ENCODE measurements at regions not wholly inside any gene's neighbourhood (a gene's known extent, or its start where the extent isn't known, plus 50 kb on each side); places are given as distances from the start of the nearest gene placed in this dataset.

GRCh38 chr2:224190936-224191270 lies 151.8 kb upstream of the SERPINE2 start:
- H3K9me3 Mint-ChIP-seq: no peaks in the 10 kb centered on the region
- no peaks in the 10 kb centered on the region for H3K36me3 Mint-ChIP-seq (ENCODE audit: low read depth)
- peaks cover 6% of the 10 kb centered on the region for H3K27me3 Mint-ChIP-seq (ENCODE audit: low read depth)
- no peak overlapping the region for H3K27ac Mint-ChIP-seq
- no peak overlapping the region for H3K4me3 Mint-ChIP-seq
- H3K4me1 Mint-ChIP-seq (ENCODE audit: low read depth): no peaks in the 10 kb centered on the region
- no peak for DNase-seq (ENCODE audit: low spot score)

GRCh38 chr2:224190234-224190935 lies 151.3 kb upstream of the SERPINE2 start:
- Mint-ChIP-seq H3K27me3 (ENCODE audit: low read depth) (peaks cover 6% of the 10 kb centered on the region), H3K4me3 (no peak overlapping the region)
- DNase-seq (ENCODE audit: low spot score): no peak

GRCh38 chr2:224187220-224187619 lies 148.1 kb upstream of the SERPINE2 start:
- H3K27ac Mint-ChIP-seq: no peak overlapping the region
- H3K4me3 Mint-ChIP-seq: no peak overlapping the region
- no peaks in the 10 kb centered on the region for H3K36me3 Mint-ChIP-seq (ENCODE audit: low read depth)
- no peaks in the 10 kb centered on the region for H3K4me1 Mint-ChIP-seq (ENCODE audit: low read depth)
- DNase-seq (ENCODE audit: low spot score): no peak
- peaks cover 3% of the 10 kb centered on the region for H3K27me3 Mint-ChIP-seq (ENCODE audit: low read depth)
- no peaks in the 10 kb centered on the region for H3K9me3 Mint-ChIP-seq

More at GRCh38 chr2:224190234-224190935, 151.3 kb upstream of the SERPINE2 start:
- H3K36me3 Mint-ChIP-seq (ENCODE audit: low read depth): no peaks in the 10 kb centered on the region
- H3K4me1 Mint-ChIP-seq (ENCODE audit: low read depth): no peaks in the 10 kb centered on the region
- H3K9me3 Mint-ChIP-seq: no peaks in the 10 kb centered on the region
- H3K27ac Mint-ChIP-seq: no peak overlapping the region

GRCh38 chr2:224185023-224185601 lies 146.0 kb upstream of the SERPINE2 start:
- DNase-seq (ENCODE audit: low spot score): no peak
- Mint-ChIP-seq H3K27ac (no peak overlapping the region), H3K36me3 (ENCODE audit: low read depth) (no peaks in the 10 kb centered on the region), H3K4me1 (ENCODE audit: low read depth) (no peaks in the 10 kb centered on the region), H3K9me3 (no peaks in the 10 kb centered on the region), H3K27me3 (ENCODE audit: low read depth) (peaks cover 3% of the 10 kb centered on the region), H3K4me3 (no peak overlapping the region)

- Mint-ChIP-seq H3K36me3 (ENCODE audit: low read depth) (no peaks in the 10 kb centered on the region), H3K4me3 (no peak overlapping the region), H3K4me1 (ENCODE audit: low read depth) (no peaks in the 10 kb centered on the region), H3K9me3 (no peaks in the 10 kb centered on the region), H3K27ac (no peak overlapping the region), H3K27me3 (ENCODE audit: low read depth) (peaks cover 3% of the 10 kb centered on the region)
- DNase-seq (ENCODE audit: low spot score): no peak
Observed at GRCh38 chr2:224183086-224183485, 144.0 kb upstream of the SERPINE2 start.

- Mint-ChIP-seq H3K9me3 (no peaks in the 10 kb centered on the region), H3K27ac (no peak overlapping the region), H3K36me3 (ENCODE audit: low read depth) (no peaks in the 10 kb centered on the region), H3K4me1 (ENCODE audit: low read depth) (no peaks in the 10 kb centered on the region), H3K4me3 (no peak overlapping the region), H3K27me3 (ENCODE audit: low read depth) (peaks cover 3% of the 10 kb centered on the region)
- DNase-seq (ENCODE audit: low spot score): no peak
Observed at GRCh38 chr2:224182498-224182897, 143.4 kb upstream of the SERPINE2 start.

GRCh38 chr2:224181534-224182155 lies 142.6 kb upstream of the SERPINE2 start:
- peaks cover 4% of the 10 kb centered on the region for H3K27me3 Mint-ChIP-seq (ENCODE audit: low read depth)
- H3K36me3 Mint-ChIP-seq (ENCODE audit: low read depth): no peaks in the 10 kb centered on the region
- no peaks in the 10 kb centered on the region for H3K9me3 Mint-ChIP-seq
- no peaks in the 10 kb centered on the region for H3K4me1 Mint-ChIP-seq (ENCODE audit: low read depth)
- no peak overlapping the region for H3K27ac Mint-ChIP-seq
- no peak for DNase-seq (ENCODE audit: low spot score)
- no peak overlapping the region for H3K4me3 Mint-ChIP-seq

- Mint-ChIP-seq H3K4me3 (no peak overlapping the region), H3K9me3 (no peaks in the 10 kb centered on the region), H3K4me1 (ENCODE audit: low read depth) (no peaks in the 10 kb centered on the region), H3K36me3 (ENCODE audit: low read depth) (no peaks in the 10 kb centered on the region), H3K27me3 (ENCODE audit: low read depth) (peaks cover 2% of the 10 kb centered on the region), H3K27ac (no peak overlapping the region)
- DNase-seq (ENCODE audit: low spot score): no peak
Observed at GRCh38 chr2:224180810-224181209, 141.7 kb upstream of the SERPINE2 start.

- H3K36me3 Mint-ChIP-seq (ENCODE audit: low read depth): no peaks in the 10 kb centered on the region
- no peak overlapping the region for H3K4me3 Mint-ChIP-seq
- H3K4me1 Mint-ChIP-seq (ENCODE audit: low read depth): no peaks in the 10 kb centered on the region
- peaks cover 8% of the 10 kb centered on the region for H3K27me3 Mint-ChIP-seq (ENCODE audit: low read depth)
- H3K27ac Mint-ChIP-seq: no peak overlapping the region
- no peaks in the 10 kb centered on the region for H3K9me3 Mint-ChIP-seq
- no peak for DNase-seq (ENCODE audit: low spot score)
Observed at GRCh38 chr2:224178056-224178455, 139.0 kb upstream of the SERPINE2 start.

GRCh38 chr2:224175538-224175937 lies 136.5 kb upstream of the SERPINE2 start:
- no peak overlapping the region for H3K27ac Mint-ChIP-seq
- no peak for DNase-seq (ENCODE audit: low spot score)

GRCh38 chr2:224174990-224175389 lies 135.9 kb upstream of the SERPINE2 start:
- no peak for DNase-seq (ENCODE audit: low spot score)
- no peaks in the 10 kb centered on the region for H3K4me1 Mint-ChIP-seq (ENCODE audit: low read depth)
- H3K27me3 Mint-ChIP-seq (ENCODE audit: low read depth): peaks cover 8% of the 10 kb centered on the region
- H3K36me3 Mint-ChIP-seq (ENCODE audit: low read depth): no peaks in the 10 kb centered on the region
- H3K4me3 Mint-ChIP-seq: no peak overlapping the region
- no peaks in the 10 kb centered on the region for H3K9me3 Mint-ChIP-seq
- H3K27ac Mint-ChIP-seq: no peak overlapping the region

More at GRCh38 chr2:224175538-224175937, 136.5 kb upstream of the SERPINE2 start:
- Mint-ChIP-seq H3K36me3 (ENCODE audit: low read depth) (no peaks in the 10 kb centered on the region), H3K27me3 (ENCODE audit: low read depth) (peaks cover 8% of the 10 kb centered on the region), H3K4me3 (no peak overlapping the region), H3K9me3 (no peaks in the 10 kb centered on the region), H3K4me1 (ENCODE audit: low read depth) (no peaks in the 10 kb centered on the region)

GRCh38 chr2:224174521-224174920 lies 135.4 kb upstream of the SERPINE2 start:
- Mint-ChIP-seq H3K36me3 (ENCODE audit: low read depth) (no peaks in the 10 kb centered on the region), H3K27ac (no peak overlapping the region), H3K4me3 (no peak overlapping the region), H3K4me1 (ENCODE audit: low read depth) (no peaks in the 10 kb centered on the region), H3K27me3 (ENCODE audit: low read depth) (peaks cover 10% of the 10 kb centered on the region), H3K9me3 (no peaks in the 10 kb centered on the region)
- no peak for DNase-seq (ENCODE audit: low spot score)

- Mint-ChIP-seq H3K4me3 (no peak overlapping the region), H3K27ac (no peak overlapping the region), H3K9me3 (no peaks in the 10 kb centered on the region), H3K27me3 (ENCODE audit: low read depth) (peaks cover 10% of the 10 kb centered on the region), H3K36me3 (ENCODE audit: low read depth) (no peaks in the 10 kb centered on the region), H3K4me1 (ENCODE audit: low read depth) (no peaks in the 10 kb centered on the region)
- no peak for DNase-seq (ENCODE audit: low spot score)
Observed at GRCh38 chr2:224173933-224174332, 134.8 kb upstream of the SERPINE2 start.

- DNase-seq (ENCODE audit: low spot score): no peak
- no peaks in the 10 kb centered on the region for H3K36me3 Mint-ChIP-seq (ENCODE audit: low read depth)
- no peaks in the 10 kb centered on the region for H3K4me1 Mint-ChIP-seq (ENCODE audit: low read depth)
- H3K27me3 Mint-ChIP-seq (ENCODE audit: low read depth): peaks cover 10% of the 10 kb centered on the region
- no peak overlapping the region for H3K27ac Mint-ChIP-seq
- H3K4me3 Mint-ChIP-seq: no peak overlapping the region
- no peaks in the 10 kb centered on the region for H3K9me3 Mint-ChIP-seq
Observed at GRCh38 chr2:224173210-224173609, 134.1 kb upstream of the SERPINE2 start.
